ENCODE measurements at regions not wholly inside any gene's neighbourhood (a gene's known extent, or its start where the extent isn't known, plus 50 kb on each side); places are given as distances from the start of the nearest gene placed in this dataset.
A peak's percentile ranks its signal among the peaks of the same experiment; 100 is the strongest.

- TF ChIP-seq CTCF (conservative IDR thresholded peaks at IDR 0.05): no peak
- H3K23me2 ChIP-seq (ENCODE audit: insufficient read length, low read depth, low read length, poor library complexity, severe bottlenecking): no peaks in the 10 kb centered on the region
- DNase-seq: no peak
- peaks cover 4 to 5% of the 10 kb centered on the region in 2 experiments; a peak in 4 of 5 replicates for H3K9me3 Mint-ChIP-seq
- H2BK12ac ChIP-seq (ENCODE audit: insufficient read length, low read depth, low read length): no peak overlapping the region
- H3K9me3 ChIP-seq (ENCODE audit: control insufficient read depth, low read depth, low read length): no peaks in the 10 kb centered on the region
- H3K23ac ChIP-seq (ENCODE audit: insufficient read length, low read depth, low read length): no peak overlapping the region
- no peaks in the 10 kb centered on the region for H3K4me1 Mint-ChIP-seq
- no peak overlapping the region for H2BK20ac ChIP-seq (ENCODE audit: low read depth, low read length, poor library complexity, severe bottlenecking)
- H3K27ac Mint-ChIP-seq: no peak overlapping the region
- H4K91ac ChIP-seq (ENCODE audit: insufficient read length, low read depth, low read length): no peak overlapping the region
- no peak overlapping the region for H2AK5ac ChIP-seq (ENCODE audit: insufficient read length, low read length)
- no peak overlapping the region for H3T11ph ChIP-seq (ENCODE audit: low read length)
- H4K8ac ChIP-seq (replicated peaks; ENCODE audit: insufficient read length, low read depth, low read length): peak overlapping the region; percentile 59
- peaks cover 2% of the 10 kb centered on the region; the same call in 1 of the 2 replicates for H3K27me3 Mint-ChIP-seq (ENCODE audit: low read depth)
- no peaks in the 10 kb centered on the region for H4K20me1 ChIP-seq (ENCODE audit: control insufficient read depth, insufficient read depth, insufficient read length)
- no peak overlapping the region for H2BK120ac ChIP-seq (ENCODE audit: low read depth, low read length, poor library complexity, severe bottlenecking)
- no peaks in the 10 kb centered on the region for H3K79me1 ChIP-seq (ENCODE audit: insufficient read depth, low read depth, low read length, poor library complexity, severe bottlenecking)
- H3K79me2 ChIP-seq (ENCODE audit: insufficient read depth, low read length): no peaks in the 10 kb centered on the region
- H3K18ac ChIP-seq (ENCODE audit: insufficient read length, low read depth, low read length): no peak overlapping the region
- no peaks in the 10 kb centered on the region for H3K27me3 ChIP-seq (ENCODE audit: insufficient read depth, low read length)
- WGBS (ENCODE audit: extremely low coverage, insufficient read length, low lambda C conversion rate): 100% methylated on average over 4 of the region's 15 CpGs
- peak overlapping the region; percentile 19 for H4K5ac ChIP-seq (ENCODE audit: insufficient read length, low read depth, low read length)
- H3K27ac ChIP-seq (ENCODE audit: insufficient read length, low read depth, low read length): no peak overlapping the region
- no peak overlapping the region for H3K4me3 Mint-ChIP-seq
- no peak overlapping the region for H2BK15ac ChIP-seq (ENCODE audit: low read depth, low read length)
- H3K4me2 ChIP-seq (ENCODE audit: insufficient read depth, insufficient read length, low read length): no peak overlapping the region
- no peak overlapping the region for H2AFZ ChIP-seq (ENCODE audit: low read length)
- H3K36me3 Mint-ChIP-seq (ENCODE audit: insufficient read depth in 1 of 3, low read depth in 3 of 3): peaks cover 0 to 3% (median 0%) of the 10 kb centered on the region in 3 experiments; a peak in 2 of 7 replicates
- H3K4me1 ChIP-seq (ENCODE audit: insufficient read depth, low read length): no peaks in the 10 kb centered on the region
- H3K56ac ChIP-seq (ENCODE audit: insufficient read length, low read depth, low read length): no peak overlapping the region
- H3K4ac ChIP-seq (ENCODE audit: low read depth, low read length): no peak overlapping the region
- no peak overlapping the region for H2BK5ac ChIP-seq (ENCODE audit: insufficient read length, low read length)
- no peak overlapping the region for H3K9ac ChIP-seq (ENCODE audit: extremely low read depth, insufficient read length, low read length)
- no peak overlapping the region for H3K14ac ChIP-seq (ENCODE audit: insufficient read depth, low read length)
These were observed 51.5 kb upstream of the ZNF469 start for GRCh38 chr16:88330971-88331890.

Measured in H9 (cell line).